HG02943 (cell line): ENCODE measurements at regions not wholly inside any gene's neighbourhood (a gene's known extent, or its start where the extent isn't known, plus 50 kb on each side); places are given as distances from the start of the nearest gene placed in this dataset.
"Not testable (repeated sequence)": the region's sequence is repeated elsewhere in the genome, so short reads cannot be mapped to it uniquely, and the experiment has no call there.

Experiments used
- ATAC-seq: cut with Tn5 transposase; IDR thresholded peaks from one replicate; pipeline ENCODE4 v1.9.1; 2021; ENCODE audit warnings: mild to moderate bottlenecking, low read depth, moderate library complexity; ENCODE audit not compliant: unreplicated experiment

DNA sequence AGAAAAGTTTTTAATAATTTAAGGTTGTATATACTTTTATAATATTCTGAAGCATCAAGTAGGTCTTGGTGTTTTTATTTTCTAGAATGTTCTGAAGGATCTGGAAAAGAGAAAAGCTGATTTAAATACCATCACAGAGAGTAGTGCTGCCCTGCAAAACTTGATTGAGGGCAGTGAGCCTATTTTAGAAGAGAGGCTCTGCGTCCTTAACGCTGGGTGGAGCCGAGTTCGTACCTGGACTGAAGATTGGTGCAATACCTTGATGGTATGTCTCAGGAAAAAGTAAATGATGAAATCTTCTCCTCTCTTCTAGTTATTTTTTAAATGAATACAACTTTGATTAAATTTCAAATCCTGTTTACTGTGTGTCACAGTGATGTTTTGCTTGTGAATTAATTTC lies 225.7 kb downstream of the UTRN start:
- no peak for ATAC-seq

DNA sequence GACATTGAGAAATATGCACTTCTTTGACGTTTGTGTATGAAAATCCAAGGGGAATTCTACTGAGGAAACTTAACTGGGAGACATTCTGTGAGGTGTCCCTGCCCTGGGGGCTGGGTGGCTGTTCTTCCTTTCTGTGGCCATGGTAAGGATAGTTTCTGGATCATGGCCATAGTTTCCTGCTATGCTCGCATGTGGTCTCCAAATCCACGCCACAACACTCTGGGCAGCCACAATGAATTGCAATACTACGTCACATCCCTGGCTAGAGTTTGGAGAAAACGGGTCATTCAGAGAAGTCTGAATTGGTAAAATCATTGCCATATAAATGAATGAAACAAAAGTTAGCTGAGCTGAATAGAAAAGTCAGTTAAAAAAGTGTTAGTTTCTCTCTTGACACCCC lies 230.6 kb downstream of the UTRN start:
- no peak for ATAC-seq

GRCh38 chr6:144519426-144519825 lies 234.3 kb downstream of the UTRN start:
- ATAC-seq: no peak

DNA sequence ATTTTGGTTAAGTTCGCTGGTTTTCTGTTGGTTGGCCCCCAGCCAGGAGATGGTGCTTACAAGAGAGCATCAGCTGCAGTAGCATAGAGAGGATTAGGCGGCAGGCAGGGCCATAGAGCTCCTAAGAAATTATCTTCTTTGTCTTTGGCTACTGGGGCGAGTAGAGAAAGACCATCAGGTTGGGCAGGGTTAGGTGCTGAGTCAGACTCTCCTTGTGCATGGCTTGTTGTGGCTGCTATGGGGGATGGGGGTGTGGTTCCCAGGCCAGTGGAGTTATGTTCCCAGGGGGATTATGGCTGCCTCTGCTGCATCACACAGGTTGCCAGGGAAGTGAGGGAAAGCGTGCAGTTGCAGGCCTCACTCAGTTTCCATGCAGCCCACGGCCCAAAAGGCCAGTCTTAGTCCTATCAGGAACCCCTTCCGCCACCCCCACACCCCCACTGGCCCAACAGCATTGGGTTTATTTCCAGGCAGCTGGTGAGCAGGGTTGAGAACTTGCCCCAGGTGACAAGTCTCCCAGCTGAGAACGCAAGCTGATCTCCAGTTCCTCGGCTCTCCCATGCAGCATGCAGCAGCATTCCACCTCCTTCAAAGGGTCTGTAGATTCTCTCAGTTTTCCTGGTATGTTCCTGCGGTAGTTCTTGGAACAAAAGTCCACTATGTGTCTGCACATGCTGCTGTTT lies 243.7 kb downstream of the UTRN start:
- no peak for ATAC-seq

GRCh38 chr6:144530118-144530517 lies 245.0 kb downstream of the UTRN start:
- no peak for ATAC-seq

DNA sequence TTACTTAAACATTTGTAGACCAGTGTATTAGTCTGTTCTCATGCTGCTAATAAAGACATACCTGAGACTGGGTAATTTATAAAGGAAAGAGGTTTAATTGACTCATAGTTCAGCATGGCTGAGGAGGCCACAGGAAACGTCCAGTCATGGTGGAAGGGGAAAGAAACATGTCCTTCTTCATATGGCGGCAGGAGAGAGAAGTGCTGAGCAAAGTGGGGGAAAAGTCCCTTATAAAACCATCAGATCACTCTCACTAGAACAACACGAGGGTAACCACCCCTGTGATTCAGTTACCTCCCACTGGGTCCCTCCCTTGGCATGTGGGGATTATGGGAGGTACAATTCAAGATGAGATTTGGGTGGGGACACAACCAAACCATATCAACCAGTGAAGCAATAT lies 247.1 kb downstream of the UTRN start:
- not testable (repeated sequence) for ATAC-seq

DNA sequence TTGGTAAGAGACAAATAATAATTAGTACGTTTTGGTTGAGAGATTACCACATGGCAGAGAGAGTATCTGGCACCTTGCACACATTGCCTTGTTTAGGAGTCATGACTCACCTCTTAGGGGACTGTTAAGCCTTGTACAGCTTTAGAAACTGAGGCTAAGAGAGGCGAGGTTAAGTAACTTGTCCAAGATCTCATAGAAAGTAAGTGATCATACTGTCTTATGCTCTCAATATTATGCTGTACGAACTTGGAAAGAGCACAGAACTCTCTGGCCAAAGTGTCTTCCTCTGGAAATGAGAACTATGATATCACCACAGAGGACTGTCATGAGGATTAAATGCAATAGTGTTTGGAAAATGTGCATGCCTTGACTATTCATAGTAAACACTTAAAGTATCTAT lies 249.0 kb downstream of the UTRN start:
- ATAC-seq: no peak

GRCh38 chr6:144535630-144536029 lies 250.5 kb downstream of the UTRN start:
- ATAC-seq: no peak

DNA sequence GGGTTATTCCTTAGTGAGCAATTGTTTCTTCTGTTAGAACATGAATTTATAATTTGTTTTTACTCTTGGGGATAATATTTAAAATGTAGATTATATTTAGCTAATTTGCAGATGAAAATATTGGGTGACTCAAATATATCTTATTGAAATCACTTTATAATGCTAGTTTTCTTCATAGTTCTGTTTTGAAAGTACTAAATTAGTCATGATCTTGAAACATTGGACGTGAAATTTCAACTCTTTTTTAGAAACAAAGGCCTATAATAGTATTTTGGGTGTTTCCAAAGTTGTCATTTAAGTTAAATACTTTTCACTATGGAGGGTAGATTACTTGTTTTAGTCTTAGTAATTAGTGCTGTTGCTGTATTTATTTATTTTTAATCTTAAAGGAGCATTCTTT lies 250.9 kb downstream of the UTRN start:
- ATAC-seq: no peak

GRCh38 chr6:144543006-144543871 lies 258.1 kb downstream of the UTRN start:
- ATAC-seq: no peak

- ATAC-seq: no peak
Measured at GRCh38 chr6:144544266-144544830, 259.2 kb downstream of the UTRN start.

DNA sequence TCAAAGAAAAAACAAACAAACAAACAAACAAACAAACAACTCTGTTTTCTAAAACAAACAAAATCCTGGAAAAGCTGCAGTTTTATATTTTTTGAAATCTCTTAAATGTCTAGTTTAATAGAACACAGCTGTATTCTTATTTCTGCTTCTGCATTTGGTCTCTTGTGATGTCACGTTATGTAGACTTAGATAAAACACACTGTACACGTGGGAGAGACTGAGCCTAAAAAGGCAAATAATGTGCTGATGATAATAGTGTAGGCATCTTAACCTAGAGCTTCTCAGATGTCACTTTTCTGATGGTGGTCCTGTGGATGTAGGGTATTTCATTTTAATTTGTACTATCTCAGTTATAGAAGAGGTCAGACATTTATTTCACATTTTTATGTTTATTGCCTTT lies 261.7 kb downstream of the UTRN start:
- no peak for ATAC-seq

- no peak for ATAC-seq
Measured at GRCh38 chr6:144547409-144547808, 262.3 kb downstream of the UTRN start.

DNA sequence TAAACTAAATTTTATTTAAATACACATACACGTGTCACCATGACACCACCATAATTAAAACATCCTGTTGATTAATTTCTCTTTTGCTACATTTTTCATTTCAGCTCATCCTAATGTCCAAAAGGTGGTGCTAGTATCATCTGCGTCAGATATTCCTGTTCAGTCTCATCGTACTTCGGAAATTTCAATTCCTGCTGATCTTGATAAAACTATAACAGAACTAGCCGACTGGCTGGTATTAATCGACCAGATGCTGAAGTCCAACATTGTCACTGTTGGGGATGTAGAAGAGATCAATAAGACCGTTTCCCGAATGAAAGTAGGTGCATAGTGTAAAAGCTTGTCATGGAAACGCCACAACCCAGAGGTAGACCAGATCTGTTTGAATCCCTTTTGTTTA lies 263.4 kb downstream of the UTRN start:
- ATAC-seq: no peak

GRCh38 chr6:144549837-144550747 lies 265.0 kb downstream of the UTRN start:
- ATAC-seq: no peak

DNA sequence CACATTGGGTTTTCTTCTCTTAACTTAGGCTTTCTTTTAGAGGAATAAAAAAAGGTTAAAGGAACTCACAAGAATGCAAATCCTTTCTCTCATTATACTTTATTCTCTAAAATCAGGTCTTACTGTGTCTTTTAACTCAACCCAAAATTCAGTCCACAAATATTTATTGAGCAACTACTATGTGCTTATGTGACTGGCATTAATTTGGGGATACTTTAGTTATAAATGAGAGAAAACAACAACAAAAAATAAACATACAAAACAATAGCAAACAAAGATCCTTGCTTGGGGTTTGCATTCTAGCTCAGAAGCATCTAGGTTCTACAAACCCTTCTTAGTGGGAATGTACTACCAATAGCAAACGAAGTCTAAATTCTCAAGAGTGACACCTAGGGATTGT lies 266.2 kb downstream of the UTRN start:
- no peak for ATAC-seq

GRCh38 chr6:144555066-144555465 lies 269.9 kb downstream of the UTRN start:
- no peak for ATAC-seq

DNA sequence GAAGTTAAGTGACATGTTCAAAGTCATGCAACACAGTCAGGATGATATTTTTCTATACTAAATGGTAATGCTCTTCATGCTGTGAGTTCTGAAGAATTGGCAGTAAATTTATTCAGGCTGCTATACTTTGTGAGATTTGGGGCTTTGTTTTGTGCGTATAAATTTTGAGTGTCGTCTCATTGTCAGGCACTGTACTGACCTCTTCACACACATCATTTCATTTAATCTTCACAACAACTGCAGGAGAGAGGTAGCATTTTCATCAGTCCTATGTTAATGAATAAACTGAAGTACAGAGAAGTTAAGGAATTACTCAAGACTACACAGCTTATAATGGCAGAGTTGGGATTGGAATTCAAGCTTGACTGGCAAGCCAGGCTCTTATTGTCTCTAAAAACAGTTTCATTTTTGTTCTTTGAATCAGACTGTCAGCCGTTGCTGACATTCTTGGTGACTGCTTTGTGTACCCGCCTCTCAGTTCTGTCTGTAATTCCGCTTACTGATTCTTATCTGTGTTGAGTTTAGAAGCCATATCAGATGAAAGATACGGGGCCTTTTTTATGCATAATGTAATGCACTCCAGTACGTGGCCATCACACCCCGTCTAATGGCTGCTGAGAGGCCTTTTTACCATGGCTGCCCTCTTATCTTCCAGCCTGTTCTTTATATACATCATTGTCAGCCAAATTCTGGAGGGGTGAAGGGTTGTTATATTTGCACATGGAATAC lies 274.9 kb downstream of the UTRN start:
- ATAC-seq: no peak

- no peak for ATAC-seq
Measured at GRCh38 chr6:144561455-144562043, 276.4 kb downstream of the UTRN start.

- no peak for ATAC-seq
Measured at GRCh38 chr6:144564202-144564601, 279.1 kb downstream of the UTRN start.
